Esophagus squamous epithelium (tissue), 5 donors: ENCODE measurements at regions not wholly inside any gene's neighbourhood (a gene's known extent, or its start where the extent isn't known, plus 50 kb on each side); places are given as distances from the start of the nearest gene placed in this dataset.
"Not testable (repeated sequence)": the region's sequence is repeated elsewhere in the genome, so short reads cannot be mapped to it uniquely, and the experiment has no call there.

Experiments used
- DNase-seq: peaks from one replicate; lab custom pipeline; 2025; lab: John Stamatoyannopoulos, UW
- H3K27ac ChIP-seq, 4 donors: fragments of 200-600 bp; sonication (generic); one replicate each; pipeline ENCODE4 v1.5.1; 2016 to 2019; ENCODE audit warnings: mild to moderate bottlenecking in 1 of 4
- H3K27me3 ChIP-seq, 4 donors: fragments of 200-600 bp; sonication (generic); 1 replicate in 3 of 4; 2 replicates in 1 of 4; pipeline versions ENCODE4 v1.5.1 to v1.6.0; 2017 to 2021; ENCODE audit warnings: antibody characterized with exemption in 1 of 4
- H3K36me3 ChIP-seq, 3 donors: fragments of 200-600 bp; sonication (generic); one replicate each; pipeline ENCODE4 v1.5.1; 2016 to 2019
- H3K4me1 ChIP-seq, 3 donors: fragments of 200-600 bp; sonication (generic); one replicate each; pipeline ENCODE4 v1.5.1; 2017 to 2019
- H3K4me3 ChIP-seq, 4 donors: fragments of 200-600 bp; sonication (generic); 1 replicate in 3 of 4; 2 replicates in 1 of 4; pipeline ENCODE4 v1.5.1; 2016 to 2019; ENCODE audit warnings: mild to moderate bottlenecking in 2 of 4, moderate library complexity in 1 of 4
- H3K9me3 ChIP-seq, 3 donors: fragments of 200-600 bp; sonication (generic); one replicate each; pipeline ENCODE4 v1.5.1; 2016 to 2019
- POLR2A ChIP-seq, 4 donors: fragments of 450-650 bp; IDR thresholded peaks; one replicate each; pipeline ENCODE4 v1.6.1; 2017; ENCODE audit warnings: antibody characterized with exemption in 4 of 4, mild to moderate bottlenecking in 4 of 4, moderate library complexity in 3 of 4
- WGBS, 2 donors: methylation state at CpG; one replicate each; pipeline ENCODE4 v1.1.5; 2018; 5-methylcytosine and 5-hydroxymethylcytosine counted together
- intact Hi-C: fragments of 100-400 bp; cut with DNase I; formaldehyde crosslinking; loops from one replicate; pipeline ENCODE4 v1.15.0; 2022
- TF ChIP-seq, protein P1 (sequence below), 6 experiments: fragments of 450-650 bp in 4 of 6; fragments of 200-600 bp in 2 of 6; sonication (generic) in 2 of 6; IDR thresholded peaks; one replicate each; pipeline ENCODE4 v1.5.1; 2016 to 2019; ENCODE audit warnings: antibody characterized with exemption in 6 of 6, mild to moderate bottlenecking in 4 of 6, moderate library complexity in 4 of 6
- donor health status: DM: yes; HTN: yes; CAD: no.

DNA sequence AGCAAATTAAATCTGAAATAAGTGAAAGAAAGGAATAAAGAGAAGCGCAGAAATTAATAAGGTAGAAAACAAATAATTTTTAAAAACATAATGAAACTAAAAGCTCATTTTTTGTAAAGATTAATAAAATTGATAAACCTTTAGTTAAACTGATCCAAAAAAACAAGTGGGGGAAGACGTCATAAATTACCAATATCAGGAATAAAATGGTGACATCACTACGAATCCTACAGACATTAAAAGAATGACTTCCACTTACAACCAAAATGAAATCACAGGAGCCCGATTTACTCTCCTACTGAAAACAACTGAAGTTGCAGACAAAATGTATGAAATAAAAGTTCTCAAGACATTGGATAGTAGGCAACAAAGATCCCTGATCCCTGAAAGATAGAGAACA, 68.1 kb upstream of the IFFO2 start:
- no peak overlapping the region for H3K27ac ChIP-seq
- WGBS, 2 donors = 87 to 90% methylated on average over 4 of the region's 4 CpGs
- TF ChIP-seq, protein P1, sequence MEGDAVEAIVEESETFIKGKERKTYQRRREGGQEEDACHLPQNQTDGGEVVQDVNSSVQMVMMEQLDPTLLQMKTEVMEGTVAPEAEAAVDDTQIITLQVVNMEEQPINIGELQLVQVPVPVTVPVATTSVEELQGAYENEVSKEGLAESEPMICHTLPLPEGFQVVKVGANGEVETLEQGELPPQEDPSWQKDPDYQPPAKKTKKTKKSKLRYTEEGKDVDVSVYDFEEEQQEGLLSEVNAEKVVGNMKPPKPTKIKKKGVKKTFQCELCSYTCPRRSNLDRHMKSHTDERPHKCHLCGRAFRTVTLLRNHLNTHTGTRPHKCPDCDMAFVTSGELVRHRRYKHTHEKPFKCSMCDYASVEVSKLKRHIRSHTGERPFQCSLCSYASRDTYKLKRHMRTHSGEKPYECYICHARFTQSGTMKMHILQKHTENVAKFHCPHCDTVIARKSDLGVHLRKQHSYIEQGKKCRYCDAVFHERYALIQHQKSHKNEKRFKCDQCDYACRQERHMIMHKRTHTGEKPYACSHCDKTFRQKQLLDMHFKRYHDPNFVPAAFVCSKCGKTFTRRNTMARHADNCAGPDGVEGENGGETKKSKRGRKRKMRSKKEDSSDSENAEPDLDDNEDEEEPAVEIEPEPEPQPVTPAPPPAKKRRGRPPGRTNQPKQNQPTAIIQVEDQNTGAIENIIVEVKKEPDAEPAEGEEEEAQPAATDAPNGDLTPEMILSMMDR (IDR thresholded peaks at IDR 0.05) = no peak
- TF ChIP-seq POLR2A (IDR thresholded peaks at IDR 0.05) = no peak
- no peaks in the 10 kb centered on the region for H3K36me3 ChIP-seq
- H3K4me1 ChIP-seq = peaks cover 0 to 23% (median under 1%) of the 10 kb centered on the region in 3 donors
- H3K27me3 ChIP-seq = peaks cover 0 to 23% (median 0%) of the 10 kb centered on the region in 4 donors
- H3K9me3 ChIP-seq = no peaks in the 10 kb centered on the region
- intact Hi-C loops = no loop called here
- DNase-seq = no peak
- no peak overlapping the region for H3K4me3 ChIP-seq

DNA sequence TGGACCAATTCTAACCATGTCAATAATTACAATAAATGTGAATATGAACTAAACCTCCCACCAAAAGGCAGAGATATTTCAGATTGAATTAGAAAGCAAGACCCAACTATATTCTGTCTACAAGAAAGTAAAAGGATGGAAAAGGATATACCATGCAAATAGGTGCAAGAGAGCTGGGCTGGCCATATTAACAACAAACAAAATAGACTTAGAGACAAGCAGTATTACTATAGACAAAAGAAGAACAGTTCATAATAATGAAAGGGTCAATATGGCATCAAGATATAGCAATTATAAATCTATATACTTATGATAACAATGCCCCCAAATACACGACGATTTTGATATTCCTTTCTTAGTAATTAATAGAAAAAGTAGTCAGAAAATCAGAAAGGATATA, 67.3 kb upstream of the IFFO2 start:
- 72 to 88% methylated on average over 2 of the region's 2 CpGs for WGBS, 2 donors
- H3K4me1 ChIP-seq = peaks cover 0 to 16% (median 0%) of the 10 kb centered on the region in 3 donors

DNA sequence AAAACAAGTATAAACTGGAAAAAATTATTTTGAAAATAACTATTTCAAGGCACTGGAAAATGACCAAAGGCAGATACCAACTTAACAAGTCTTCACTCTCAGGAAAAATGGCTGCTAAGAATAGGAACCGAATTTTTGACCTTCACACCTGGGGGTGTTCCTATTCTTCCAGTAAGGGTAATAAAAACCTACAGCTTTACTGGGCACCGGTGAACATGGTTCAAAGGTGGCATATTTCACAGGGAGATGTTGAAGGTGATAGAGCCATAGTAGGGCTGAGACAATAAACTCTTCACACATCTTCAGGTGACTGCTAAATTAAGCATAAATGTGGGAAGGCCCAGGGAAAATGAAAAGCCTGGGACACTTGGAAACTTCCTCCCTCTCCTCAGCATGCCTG, 65.4 kb upstream of the IFFO2 start:
- Histone ChIP-seq H3K36me3 (no peaks in the 10 kb centered on the region), H3K4me3 (no peak overlapping the region), H3K9me3 (no peaks in the 10 kb centered on the region), H3K27ac (peak overlapping the region in 1 of 4 donors; percentile 36), H3K27me3 (no peaks in the 10 kb centered on the region), H3K4me1 (peaks cover 0 to 7% (median 0%) of the 10 kb centered on the region in 3 donors)
- no peak for DNase-seq
- intact Hi-C loops = no loop called here
- WGBS, 2 donors = 46 to 58% methylated on average over 2 of the region's 2 CpGs
- no peak for TF ChIP-seq POLR2A (IDR thresholded peaks at IDR 0.05)
- TF ChIP-seq, protein P1 (IDR thresholded peaks at IDR 0.05) = no peak

More for the DNA sequence above, 67.3 kb upstream of the IFFO2 start:
- no peak for DNase-seq
- intact Hi-C loops = no loop called here
- TF ChIP-seq, protein P1 (IDR thresholded peaks at IDR 0.05) = no peak
- TF ChIP-seq POLR2A (IDR thresholded peaks at IDR 0.05) = no peak
- no peaks in the 10 kb centered on the region for H3K36me3 ChIP-seq
- H3K27ac ChIP-seq = no peak overlapping the region
- H3K9me3 ChIP-seq = no peaks in the 10 kb centered on the region
- peaks cover 0 to 16% (median 0%) of the 10 kb centered on the region in 4 donors for H3K27me3 ChIP-seq
- no peak overlapping the region for H3K4me3 ChIP-seq

DNA sequence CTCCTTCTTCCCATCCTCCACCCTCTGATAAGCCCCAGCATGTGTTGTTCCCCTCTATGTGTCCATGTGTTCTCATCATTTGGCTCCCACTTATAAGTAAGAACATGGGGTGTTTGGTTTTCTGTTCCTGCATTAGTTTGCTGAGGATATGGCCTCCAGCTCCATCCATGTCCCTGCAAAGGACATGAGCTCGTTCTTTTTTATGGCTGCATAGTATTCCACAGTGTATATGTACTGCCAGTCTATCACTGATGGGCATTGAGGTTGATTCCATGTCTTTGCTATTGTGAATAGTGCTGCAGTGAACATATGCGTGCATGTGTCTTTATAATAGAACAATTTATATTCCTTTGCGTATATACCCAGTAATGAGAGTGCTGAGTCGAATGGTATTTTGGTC, 62.8 kb upstream of the IFFO2 start:
- H3K4me3 ChIP-seq, H3K27me3 ChIP-seq, H3K27ac ChIP-seq, intact Hi-C loops, DNase-seq, H3K36me3 ChIP-seq, H3K9me3 ChIP-seq: not testable (repeated sequence)
- peaks cover 0 to 27% (median 0%) of the 10 kb centered on the region in 3 donors for H3K4me1 ChIP-seq
- 89 to 90% methylated on average over 4 of the region's 4 CpGs for WGBS, 2 donors

DNA sequence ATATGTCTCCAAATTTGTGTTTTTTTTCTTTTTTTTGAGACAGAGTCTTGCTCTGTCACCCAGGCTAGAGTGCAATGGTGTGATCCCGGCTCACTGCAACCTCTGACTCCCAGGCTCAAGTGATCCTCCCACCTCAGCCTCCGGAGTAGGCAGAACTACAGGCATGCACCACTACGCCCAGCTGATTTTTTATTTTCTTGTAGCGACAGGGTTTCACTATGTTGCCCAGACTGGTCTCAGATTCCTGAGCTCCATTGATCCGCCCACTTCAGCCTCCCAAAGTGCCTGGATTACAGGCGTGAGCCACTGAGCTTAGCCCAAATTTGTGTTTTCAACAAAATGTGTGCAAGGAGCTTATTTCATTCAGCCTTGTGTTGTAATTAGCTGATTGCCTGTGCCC, 59.0 kb upstream of the IFFO2 start:
- no peaks in the 10 kb centered on the region for H3K27me3 ChIP-seq
- H3K4me3 ChIP-seq = no peak overlapping the region
- no peaks in the 10 kb centered on the region for H3K36me3 ChIP-seq
- peaks cover 13 to 58% (median 18%) of the 10 kb centered on the region in 3 donors for H3K4me1 ChIP-seq
- DNase-seq = no peak
- no peaks in the 10 kb centered on the region for H3K9me3 ChIP-seq
- intact Hi-C loops = no loop called here
- no peak for TF ChIP-seq POLR2A (IDR thresholded peaks at IDR 0.05)
- TF ChIP-seq, protein P1 (IDR thresholded peaks at IDR 0.05) = no peak
- peak overlapping the region in 2 of 4 donors; percentile 56 to 92 for H3K27ac ChIP-seq
- WGBS, 2 donors = 39 to 41% methylated on average over 6 of the region's 6 CpGs

DNA sequence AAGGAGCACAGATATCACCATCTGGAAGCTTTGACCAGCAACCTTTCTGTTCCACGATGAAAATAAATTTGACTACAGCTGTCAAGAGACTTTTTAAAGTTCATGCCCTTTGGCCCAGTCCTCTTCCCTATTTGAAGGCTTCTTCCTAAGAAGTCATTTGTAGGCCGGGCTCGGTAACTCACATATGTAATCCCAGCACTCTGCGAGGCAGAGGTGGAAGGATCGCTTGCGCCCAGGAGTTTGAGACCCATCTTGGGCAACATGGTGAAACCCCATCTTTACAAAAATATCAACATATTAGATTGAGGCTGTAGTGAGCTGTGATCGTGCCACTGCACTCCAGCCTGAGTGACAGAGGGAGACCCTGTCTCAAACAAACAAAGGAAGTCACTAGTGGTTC, 58.3 kb upstream of the IFFO2 start:
- Histone ChIP-seq H3K4me1 (peaks cover 20 to 65% (median 25%) of the 10 kb centered on the region in 3 donors), H3K27me3 (no peaks in the 10 kb centered on the region), H3K9me3 (no peaks in the 10 kb centered on the region), H3K27ac (peak overlapping the region; percentile 42 to 92 (median 56)), H3K4me3 (no peak overlapping the region), H3K36me3 (no peaks in the 10 kb centered on the region)
- intact Hi-C loops = no loop called here
- DNase-seq = no peak
- 78 to 82% methylated on average over 7 of the region's 7 CpGs for WGBS, 2 donors
- TF ChIP-seq, protein P1 (IDR thresholded peaks at IDR 0.05) = no peak
- TF ChIP-seq POLR2A (IDR thresholded peaks at IDR 0.05) = no peak
